K562 (cell line): ENCODE measurements at regions not wholly inside any gene's neighbourhood (a gene's known extent, or its start where the extent isn't known, plus 50 kb on each side); places are given as distances from the start of the nearest gene placed in this dataset.

ENCODE experiments used
- ATAC-seq: fragments of 200-7000 bp; cut with Tn5 transposase; 3 replicates; pipeline ENCODE4 v1.9.1; 2020; ENCODE audit warnings: moderate library complexity
- BruUV-seq: library from RNA; stranded (reverse); fragments of 400-500 nt; replicated peaks from 2 replicates; lab custom pipeline; 2021; lab: Mats Ljungman, UMichigan
- CTCF ChIA-PET: fragments of 300-600 bp; formaldehyde crosslinking; extraction: SDS; loops from one replicate; lab custom pipeline; 2021; ENCODE audit warnings: low intra/inter-chr PET ratio; lab: Yijun Ruan, JAX
- POLR2A ChIA-PET: fragments of 300-600, 350-650 bp; sonication (Branson Sonifier 250); formaldehyde crosslinking; extraction: SDS; loops from one replicate; lab custom pipeline; 2021; ENCODE audit warnings: antibody characterized with exemption, inconsistent platforms; lab: Yijun Ruan, JAX
- DNase-seq, 4 experiments: peaks; one replicate each; pipeline versions ENCODE4 v3.0.0 to v3.0.0-alpha.2; 2011 to 2018; ENCODE audit warnings: low spot score in 3 of 4, mixed read lengths in 3 of 4; ENCODE audit errors: extremely low read depth in 1 of 4
- FAIRE-seq: peaks from 2 replicates; lab custom pipeline; 2011; peaks lifted over from hg19 to GRCh38; lab: Jason Lieb, UNC
- H2AFZ ChIP-seq: 2 replicates; pipeline ENCODE4 v1.6.0; 2011; ENCODE audit warnings: low read depth, low read length, control low read depth, inconsistent platforms
- H3K27ac ChIP-seq: fragments of 200-600 bp; 3 replicates; pipeline ENCODE4 v1.8.0; 2011; ENCODE audit warnings: low read depth, mild to moderate bottlenecking, control low read depth, inconsistent platforms, low read length, moderate library complexity, mixed read lengths; ENCODE audit errors: extremely low read depth
- H3K27me3 ChIP-seq, 2 experiments: fragments of 300-600 bp in 1 of 2; 2 replicates in 1 of 2; 3 replicates in 1 of 2; pipeline versions ENCODE4 v1.6.0 to v1.8.0; 2011; ENCODE audit warnings: inconsistent platforms in 2 of 2, low read length in 2 of 2, mild to moderate bottlenecking in 1 of 2, mixed read lengths in 1 of 2, moderate library complexity in 1 of 2; ENCODE audit not compliant: control insufficient read depth in 2 of 2, insufficient read depth in 2 of 2
- H3K36me3 ChIP-seq: fragments of 300-600 bp; 3 replicates; pipeline ENCODE4 v1.8.0; 2011; ENCODE audit warnings: mild to moderate bottlenecking, low read length, inconsistent platforms; ENCODE audit not compliant: control insufficient read depth, insufficient read depth
- H3K4me1 ChIP-seq, 2 experiments: fragments of 200-600 bp in 1 of 2; replicated peaks in 1 of 2; 2 replicates in 1 of 2; 3 replicates in 1 of 2; pipeline versions ENCODE4 v1.5.1 to v1.8.0; 2011; ENCODE audit warnings: inconsistent platforms in 2 of 2, low read length in 2 of 2, mild to moderate bottlenecking in 1 of 2, mixed read lengths in 1 of 2, moderate library complexity in 1 of 2; ENCODE audit not compliant: control insufficient read depth in 2 of 2, insufficient read depth in 2 of 2
- H3K4me2 ChIP-seq: 2 replicates; pipeline ENCODE4 v1.6.1; 2011; ENCODE audit warnings: low read length, control low read depth, inconsistent platforms, mixed read lengths; ENCODE audit not compliant: insufficient read depth
- H3K4me3 ChIP-seq: fragments of 200-600 bp; sonication (generic), shearing (Covaris generic); 2 replicates; pipeline ENCODE4 v1.5.1; 2016; ENCODE audit warnings: control low read depth, inconsistent platforms
- H3K79me2 ChIP-seq: fragments of 200-600 bp; 3 replicates; pipeline ENCODE4 v1.8.0; 2011; ENCODE audit warnings: low read length, inconsistent platforms; ENCODE audit not compliant: control insufficient read depth, insufficient read depth
- H3K9ac ChIP-seq, 2 experiments: 2 replicates each; pipeline versions ENCODE4 v1.6.0 to v1.6.1; 2011; ENCODE audit warnings: low read depth in 2 of 2, low read length in 2 of 2, control low read depth in 1 of 2, inconsistent platforms in 1 of 2, mild to moderate bottlenecking in 1 of 2, mixed read lengths in 1 of 2; ENCODE audit not compliant: insufficient read depth in 1 of 2
- H3K9me1 ChIP-seq: one replicate; pipeline ENCODE4 v1.6.0; 2011; ENCODE audit warnings: inconsistent platforms, mild to moderate bottlenecking, low read length, moderate library complexity; ENCODE audit not compliant: control insufficient read depth, insufficient read depth
- H3K9me3 ChIP-seq: replicated peaks from 2 replicates; pipeline ENCODE4 v1.5.1; 2011; ENCODE audit warnings: low read depth, low read length, inconsistent platforms; ENCODE audit not compliant: control insufficient read depth, insufficient read depth
- H4K20me1 ChIP-seq: replicated peaks from 2 replicates; pipeline ENCODE4 v1.6.1; 2011; ENCODE audit warnings: low read length, inconsistent platforms, mixed read lengths; ENCODE audit not compliant: control insufficient read depth, insufficient read depth
- CREM ChIP-seq: IDR thresholded peaks from 2 replicates; pipeline ENCODE4 v1.6.1; 2014; ENCODE audit warnings: antibody characterized with exemption, low read depth
- KDM4B ChIP-seq, 2 experiments: fragments of 450-650 bp in 1 of 2; sonication (generic) in 1 of 2; IDR thresholded peaks; 2 replicates each; pipeline ENCODE4 v1.6.1; 2016 to 2017; ENCODE audit warnings: borderline replicate concordance in 2 of 2, antibody characterized with exemption in 1 of 2, low read depth in 1 of 2, mild to moderate bottlenecking in 1 of 2
- MAFF ChIP-seq: IDR thresholded peaks from 2 replicates; pipeline ENCODE4 v1.6.1; 2012; ENCODE audit warnings: low read length, improper control_type of control experiment
- NRF1 ChIP-seq, 2 experiments: fragments of 450-650 bp; IDR thresholded peaks in 1 of 2; conservative IDR thresholded peaks in 1 of 2; 2 replicates each; pipeline ENCODE4 v1.6.1; 2014; ENCODE audit warnings: mild to moderate bottlenecking in 2 of 2
- PHF20 ChIP-seq: fragments of 450-650 bp; IDR thresholded peaks from 2 replicates; pipeline ENCODE4 v1.6.1; 2018; ENCODE audit not compliant: partially characterized antibody
- PRPF4 ChIP-seq: fragments of 200-400 bp; formaldehyde crosslinking; IDR thresholded peaks from one replicate; pipeline ENCODE4 v1.6.1; 2017; ENCODE audit warnings: low read length, low read depth, mild to moderate bottlenecking; ENCODE audit not compliant: insufficient read depth, poor library complexity, severe bottlenecking
- RBFOX2 ChIP-seq: fragments of 200-400 bp; formaldehyde crosslinking; IDR thresholded peaks from 2 replicates; pipeline ENCODE4 v1.6.1; 2017; ENCODE audit warnings: low read depth, mild to moderate bottlenecking, low read length, moderate library complexity
- U2AF2 ChIP-seq: fragments of 200-400 bp; formaldehyde crosslinking; optimal IDR thresholded peaks from 2 replicates; pipeline ENCODE3; 2017; ENCODE audit warnings: low read depth, mild to moderate bottlenecking, low read length
- ZFP36 ChIP-seq: fragments of 150-350 bp; IDR thresholded peaks from 2 replicates; pipeline ENCODE4 v1.6.1; 2018; ENCODE audit warnings: low read length, low read depth; ENCODE audit not compliant: partially characterized antibody
- ZNF121 ChIP-seq: sonication (generic); formaldehyde crosslinking; conservative IDR thresholded peaks from 2 replicates; pipeline ENCODE4 v1.8.0; 2022; ENCODE audit warnings: missing genetic modification reagents
- ZNF184 ChIP-seq: sonication (generic); formaldehyde crosslinking; IDR thresholded peaks from 2 replicates; pipeline ENCODE4 v1.5.0; 2020; ENCODE audit warnings: missing genetic modification reagents
- ZNF24 ChIP-seq: fragments of 450-650 bp; IDR thresholded peaks from 2 replicates; pipeline ENCODE4 v1.6.1; 2016
- ZNF3 ChIP-seq: fragments of 250-450 bp; sonication (Bioruptor Pico); IDR thresholded peaks from 2 replicates; pipeline ENCODE4 v1.5.0; 2021; ENCODE audit warnings: mild to moderate bottlenecking, moderate library complexity
- ZNF589 ChIP-seq: fragments of 200-800 bp; sonication (Bioruptor generic); IDR thresholded peaks from 2 replicates; pipeline ENCODE4 v1.6.1; 2016; ENCODE audit warnings: low read depth, missing genetic modification characterization, missing compliant biosample characterization
- WGBS: fragments of 100-300 bp; shearing (Covaris generic); methylation state at CpG from one replicate; pipeline ENCODE4 v1.1.6; 2016; ENCODE audit warnings: low coverage, mixed read lengths; ENCODE audit not compliant: insufficient coverage; ENCODE audit errors: missing lambda C conversion rate; 5-methylcytosine and 5-hydroxymethylcytosine counted together
- in situ Hi-C: fragments of 300-500 bp; cut with MboI; formaldehyde crosslinking; loops from 4 replicates; pipeline ENCODE4 v1.15.0; 2018; ENCODE audit warnings: inconsistent platforms, mixed read lengths
- intact Hi-C: fragments of 100-400 bp; cut with micrococcal nuclease; formaldehyde crosslinking; loops from 2 replicates; pipeline ENCODE4 v1.14.2; 2022
- TF ChIP-seq, protein P1 (sequence below): fragments of 450-650 bp; IDR thresholded peaks from 2 replicates; pipeline ENCODE4 v1.6.1; 2017; ENCODE audit warnings: antibody characterized with exemption, mild to moderate bottlenecking

DNA sequence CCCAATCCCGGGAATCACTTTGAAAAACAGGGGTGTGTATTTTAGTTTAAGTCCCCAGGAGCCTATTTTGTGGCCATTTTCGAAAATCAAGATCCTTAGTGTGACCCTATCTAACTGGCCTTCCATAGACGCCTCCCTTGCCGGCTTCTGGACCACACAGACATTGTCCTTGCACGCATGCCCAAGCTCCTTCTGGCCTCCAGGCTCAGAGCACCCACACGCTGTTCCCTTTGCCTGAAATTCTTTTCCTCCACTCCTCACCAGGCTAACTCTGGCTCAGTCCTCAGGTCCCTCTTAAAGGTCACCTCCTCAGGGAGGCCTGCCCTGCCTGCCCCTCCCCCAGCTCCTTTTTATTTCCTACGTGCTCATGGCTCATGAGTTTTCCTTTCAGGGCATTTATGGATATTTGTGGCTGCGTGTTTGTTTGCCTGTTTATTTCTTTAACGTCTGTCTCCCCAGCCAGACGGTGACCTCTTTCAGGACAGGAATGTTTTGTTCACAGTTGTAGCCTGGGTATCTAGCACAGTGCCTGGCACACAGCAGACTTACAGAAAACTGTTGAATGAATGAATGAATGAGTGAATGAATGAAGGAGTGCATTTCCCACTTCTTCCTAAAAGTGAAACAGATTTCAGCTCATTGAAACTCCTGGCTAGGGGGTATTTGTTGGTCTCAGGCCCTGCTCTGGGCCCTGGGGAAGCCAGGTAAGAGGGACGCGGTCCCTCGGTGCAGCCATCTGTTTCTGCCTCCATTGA is 79.1 kb upstream of the IER5L start:
- H3K79me2 ChIP-seq, result no peaks in the 10 kb centered on the region
- BruUV-seq, result no TSS peak
- no peaks in the 10 kb centered on the region for H3K9me3 ChIP-seq
- FAIRE-seq (no peak), ATAC-seq (no peak), DNase-seq (no peak)
- no peak overlapping the region for H3K9ac ChIP-seq
- H3K4me3 ChIP-seq, result no peak overlapping the region
- POLR2A ChIA-PET, result interaction anchor here (1.0 kb wide), 2 partner anchors 11 to 12 kb away, joined by 3 read pairs; no protein-coding TSS in a partner anchor
- in situ Hi-C loops, result no loop called here
- no peak overlapping the region for H2AFZ ChIP-seq
- TF ChIP-seq ZNF121 (CRISPR knock-in tag) (no peak), RBFOX2 (no peak), ZFP36 (peak; percentile 50), MAFF (no peak), KDM4B (IDR thresholded peaks at IDR 0.05; ENCODE audit: borderline replicate concordance in 2 of 2, low read depth in 1 of 2) (no peak), CREM (no peak), NRF1 (conservative IDR thresholded peaks at IDR 0.05 in 1 of 2, IDR thresholded peaks at IDR 0.05 in 1 of 2) (peak; percentile 60 to 66), ZNF589 (CRISPR knock-in tag) (no peak), ZNF24 (peak; percentile 98), ZNF3 (peak; percentile 67; the same call in 1 of the 2 replicates), U2AF2 (no peak), PRPF4 (no peak), PHF20 (no peak), ZNF184 (no peak)
- TF ChIP-seq, protein P1, sequence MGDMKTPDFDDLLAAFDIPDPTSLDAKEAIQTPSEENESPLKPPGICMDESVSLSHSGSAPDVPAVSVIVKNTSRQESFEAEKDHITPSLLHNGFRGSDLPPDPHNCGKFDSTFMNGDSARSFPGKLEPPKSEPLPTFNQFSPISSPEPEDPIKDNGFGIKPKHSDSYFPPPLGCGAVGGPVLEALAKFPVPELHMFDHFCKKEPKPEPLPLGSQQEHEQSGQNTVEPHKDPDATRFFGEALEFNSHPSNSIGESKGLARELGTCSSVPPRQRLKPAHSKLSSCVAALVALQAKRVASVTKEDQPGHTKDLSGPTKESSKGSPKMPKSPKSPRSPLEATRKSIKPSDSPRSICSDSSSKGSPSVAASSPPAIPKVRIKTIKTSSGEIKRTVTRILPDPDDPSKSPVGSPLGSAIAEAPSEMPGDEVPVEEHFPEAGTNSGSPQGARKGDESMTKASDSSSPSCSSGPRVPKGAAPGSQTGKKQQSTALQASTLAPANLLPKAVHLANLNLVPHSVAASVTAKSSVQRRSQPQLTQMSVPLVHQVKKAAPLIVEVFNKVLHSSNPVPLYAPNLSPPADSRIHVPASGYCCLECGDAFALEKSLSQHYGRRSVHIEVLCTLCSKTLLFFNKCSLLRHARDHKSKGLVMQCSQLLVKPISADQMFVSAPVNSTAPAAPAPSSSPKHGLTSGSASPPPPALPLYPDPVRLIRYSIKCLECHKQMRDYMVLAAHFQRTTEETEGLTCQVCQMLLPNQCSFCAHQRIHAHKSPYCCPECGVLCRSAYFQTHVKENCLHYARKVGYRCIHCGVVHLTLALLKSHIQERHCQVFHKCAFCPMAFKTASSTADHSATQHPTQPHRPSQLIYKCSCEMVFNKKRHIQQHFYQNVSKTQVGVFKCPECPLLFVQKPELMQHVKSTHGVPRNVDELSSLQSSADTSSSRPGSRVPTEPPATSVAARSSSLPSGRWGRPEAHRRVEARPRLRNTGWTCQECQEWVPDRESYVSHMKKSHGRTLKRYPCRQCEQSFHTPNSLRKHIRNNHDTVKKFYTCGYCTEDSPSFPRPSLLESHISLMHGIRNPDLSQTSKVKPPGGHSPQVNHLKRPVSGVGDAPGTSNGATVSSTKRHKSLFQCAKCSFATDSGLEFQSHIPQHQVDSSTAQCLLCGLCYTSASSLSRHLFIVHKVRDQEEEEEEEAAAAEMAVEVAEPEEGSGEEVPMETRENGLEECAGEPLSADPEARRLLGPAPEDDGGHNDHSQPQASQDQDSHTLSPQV, result no peak
- no peak overlapping the region for H3K27ac ChIP-seq
- H3K4me2 ChIP-seq, result no peak overlapping the region
- intact Hi-C loops, result loop anchor here (5.0 kb wide), 1 partner anchor 80 kb away; the partner anchor contains the start of gene IER5L
- H3K4me1 ChIP-seq, result peaks cover 13 to 41% of the 10 kb centered on the region in 2 experiments
- H3K9me1 ChIP-seq, result no peaks in the 10 kb centered on the region
- CTCF ChIA-PET, result no interaction called here
- peaks cover 6% of the 10 kb centered on the region; the same call in 1 of the 2 replicates for H4K20me1 ChIP-seq
- H3K36me3 ChIP-seq, result no peaks in the 10 kb centered on the region
- 34% methylated on average over 13 of the region's 13 CpGs for WGBS
- peaks cover 0 to 18% of the 10 kb centered on the region in 2 experiments; a peak in 2 of 5 replicates for H3K27me3 ChIP-seq
